GM23338 (cell line): ENCODE measurements at regions not wholly inside any gene's neighbourhood (a gene's known extent, or its start where the extent isn't known, plus 50 kb on each side); places are given as distances from the start of the nearest gene placed in this dataset.

Source experiments
- ATAC-seq: fragments of 200-7000 bp; cut with Tn5 transposase; 3 replicates; pipeline ENCODE4 v1.9.1; 2020
- DNase-seq: peaks from one replicate; pipeline ENCODE4 v3.0.0-alpha.2; 2015; ENCODE audit warnings: low spot score
- H2AFZ ChIP-seq: fragments of 200-600 bp; sonication (generic); 2 replicates; pipeline ENCODE4 v1.8.0; 2016; ENCODE audit warnings: antibody characterized with exemption, mild to moderate bottlenecking, moderate library complexity
- H3F3A ChIP-seq: fragments of 200-600 bp; sonication (generic); replicated peaks from 2 replicates; pipeline ENCODE4 v1.8.0; 2017; ENCODE audit warnings: antibody characterized with exemption, mixed run types, low read depth
- H3K27ac ChIP-seq: fragments of 200-600 bp; sonication (generic); 2 replicates; pipeline ENCODE4 v1.6.1; 2016; ENCODE audit warnings: low read depth
- H3K27me3 ChIP-seq: fragments of 200-600 bp; sonication (generic); 2 replicates; pipeline ENCODE4 v1.8.0; 2016; ENCODE audit warnings: mild to moderate bottlenecking, mixed run types, moderate library complexity; ENCODE audit not compliant: insufficient read depth
- H3K36me3 ChIP-seq: fragments of 200-600 bp; sonication (generic); 2 replicates; pipeline ENCODE4 v1.8.0; 2016; ENCODE audit warnings: mild to moderate bottlenecking; ENCODE audit not compliant: insufficient read depth
- H3K4me1 ChIP-seq: fragments of 200-600 bp; sonication (generic); 2 replicates; pipeline ENCODE4 v1.8.0; 2016; ENCODE audit warnings: mild to moderate bottlenecking, moderate library complexity; ENCODE audit not compliant: insufficient read depth
- H3K4me2 ChIP-seq: fragments of 200-600 bp; sonication (generic); 2 replicates; pipeline ENCODE4 v1.7.1; 2017; ENCODE audit warnings: mixed run types
- H3K4me3 ChIP-seq: fragments of 200-600 bp; sonication (generic); 2 replicates; pipeline ENCODE4 v1.6.1; 2016; ENCODE audit warnings: mixed run types
- H3K79me2 ChIP-seq: fragments of 200-600 bp; sonication (generic); replicated peaks from 2 replicates; pipeline ENCODE4 v1.8.0; 2017; ENCODE audit warnings: mild to moderate bottlenecking; ENCODE audit not compliant: insufficient read depth
- H3K9me2 ChIP-seq: fragments of 200-600 bp; sonication (generic); 2 replicates; pipeline ENCODE4 v1.8.0; 2017; ENCODE audit not compliant: insufficient read depth
- H4K20me1 ChIP-seq: fragments of 200-600 bp; sonication (generic); replicated peaks from 2 replicates; pipeline ENCODE4 v1.8.0; 2017; ENCODE audit warnings: mild to moderate bottlenecking; ENCODE audit not compliant: insufficient read depth
- H3K27ac Mint-ChIP-seq: 2 replicates; pipeline ENCODE4 v1.8.0; 2020; ENCODE audit warnings: inconsistent platforms, mild to moderate bottlenecking, moderate library complexity, mixed read lengths
- H3K27me3 Mint-ChIP-seq: 3 replicates; pipeline ENCODE4 v1.8.0; 2022; ENCODE audit warnings: low read depth, mild to moderate bottlenecking, moderate library complexity, mixed read lengths, inconsistent platforms; ENCODE audit not compliant: insufficient read depth, poor library complexity
- H3K36me3 Mint-ChIP-seq: 3 replicates; pipeline ENCODE4 v1.8.0; 2021; ENCODE audit warnings: low read depth, mild to moderate bottlenecking, inconsistent platforms, moderate library complexity, mixed read lengths
- H3K4me1 Mint-ChIP-seq: 3 replicates; pipeline ENCODE4 v1.8.0; 2020; ENCODE audit warnings: mild to moderate bottlenecking, inconsistent platforms, mixed read lengths
- H3K4me3 Mint-ChIP-seq: 3 replicates; pipeline ENCODE4 v1.8.0; 2021; ENCODE audit warnings: moderate library complexity, mild to moderate bottlenecking, inconsistent platforms, mixed read lengths
- H3K9me3 Mint-ChIP-seq: 3 replicates; pipeline ENCODE4 v1.8.0; 2020; ENCODE audit warnings: moderate library complexity, mild to moderate bottlenecking, inconsistent platforms, mixed read lengths
- CREB1 ChIP-seq: fragments of 250-450 bp; sonication (Bioruptor Pico); IDR thresholded peaks from 2 replicates; pipeline ENCODE4 v1.5.0; 2020; ENCODE audit warnings: low read depth, mild to moderate bottlenecking, moderate library complexity
- CTCF ChIP-seq, 2 experiments: fragments of 200-600 bp in 1 of 2; sonication (generic) in 1 of 2; conservative IDR thresholded peaks; 2 replicates each; pipeline versions ENCODE4 v1.5.1 to v1.6.1; 2016 to 2017; ENCODE audit warnings: antibody characterized with exemption in 2 of 2, low read depth in 2 of 2, mild to moderate bottlenecking in 2 of 2, moderate library complexity in 1 of 2
- ETS1 ChIP-seq: IDR thresholded peaks from 2 replicates; pipeline ENCODE4 v1.6.1; 2016; ENCODE audit warnings: antibody characterized with exemption
- EZH2 ChIP-seq: fragments of 200-600 bp; sonication (generic); IDR thresholded peaks from one replicate; pipeline ENCODE4 v1.8.0; 2017; ENCODE audit warnings: antibody characterized with exemption, mild to moderate bottlenecking, low read depth; ENCODE audit not compliant: unreplicated experiment
- EZH2phosphoT487 ChIP-seq: fragments of 200-600 bp; sonication (generic); IDR thresholded peaks from one replicate; pipeline ENCODE4 v1.8.1; 2018; ENCODE audit warnings: antibody characterized with exemption; ENCODE audit not compliant: unreplicated experiment
- JUNB ChIP-seq: IDR thresholded peaks from one replicate; pipeline ENCODE4 v1.6.1; 2016; ENCODE audit warnings: antibody characterized with exemption; ENCODE audit not compliant: unreplicated experiment
- NANOG ChIP-seq: IDR thresholded peaks from 2 replicates; pipeline ENCODE4 v1.6.1; 2016; ENCODE audit warnings: antibody characterized with exemption, borderline replicate concordance
- POLR2AphosphoS5 ChIP-seq: IDR thresholded peaks from 2 replicates; pipeline ENCODE4 v1.6.1; 2016; ENCODE audit warnings: antibody characterized with exemption, low read depth
- REST ChIP-seq: IDR thresholded peaks from one replicate; pipeline ENCODE4 v1.6.1; 2018; ENCODE audit warnings: antibody characterized with exemption; ENCODE audit not compliant: unreplicated experiment
- ZNF114 ChIP-seq: fragments of 250-450 bp; sonication (Bioruptor Pico); IDR thresholded peaks from 2 replicates; pipeline ENCODE4 v1.5.0; 2020; ENCODE audit warnings: mild to moderate bottlenecking, moderate library complexity
- ZNF331 ChIP-seq: fragments of 250-450 bp; sonication (Bioruptor Pico); IDR thresholded peaks from 2 replicates; pipeline ENCODE4 v1.5.0; 2020; ENCODE audit warnings: low read depth, mild to moderate bottlenecking, moderate library complexity

GRCh38 chr9:16134351-16134750 is 581.5 kb downstream of the CCDC171 start:
- H3K36me3 Mint-ChIP-seq = no peaks in the 10 kb centered on the region; the same call in 2 of the 3 replicates
- Histone ChIP-seq H3F3A (no peaks in the 10 kb centered on the region), H3K4me1 (no peaks in the 10 kb centered on the region), H3K4me2 (no peak overlapping the region), H3K9me2 (no peaks in the 10 kb centered on the region), H3K27ac (no peak overlapping the region), H3K79me2 (no peaks in the 10 kb centered on the region), H2AFZ (no peak overlapping the region; the same call in 1 of the 2 replicates), H4K20me1 (no peaks in the 10 kb centered on the region), H3K27me3 (no peaks in the 10 kb centered on the region), H3K36me3 (no peaks in the 10 kb centered on the region), H3K4me3 (no peak overlapping the region)
- peaks cover 7% of the 10 kb centered on the region for H3K27me3 Mint-ChIP-seq
- H3K9me3 Mint-ChIP-seq = peaks cover 6% of the 10 kb centered on the region; the same call in 2 of the 3 replicates
- H3K4me1 Mint-ChIP-seq = peaks cover 11% of the 10 kb centered on the region; the same call in 2 of the 3 replicates
- H3K4me3 Mint-ChIP-seq = no peak overlapping the region
- no peak overlapping the region for H3K27ac Mint-ChIP-seq
- TF ChIP-seq REST (no peak), EZH2 (no peak), ZNF114 (CRISPR knock-in tag) (no peak), NANOG (no peak), CTCF (conservative IDR thresholded peaks at IDR 0.05; ENCODE audit: low read depth in 2 of 2) (no peak), CREB1 (CRISPR knock-in tag) (no peak), POLR2AphosphoS5 (no peak), EZH2phosphoT487 (no peak), ETS1 (no peak)
- DNase-seq = no peak
- ATAC-seq = no peak

- Mint-ChIP-seq H3K4me3 (no peak overlapping the region), H3K27ac (no peak overlapping the region)
- no peaks in the 10 kb centered on the region for H3K4me1 ChIP-seq
Measured at GRCh38 chr9:16135968-16136367, 583.1 kb downstream of the CCDC171 start.

More at GRCh38 chr9:16135968-16136367, 583.1 kb downstream of the CCDC171 start:
- Histone ChIP-seq H3K27ac (no peak overlapping the region), H3K27me3 (no peaks in the 10 kb centered on the region), H3K4me3 (no peak overlapping the region), H3K36me3 (no peaks in the 10 kb centered on the region), H2AFZ (no peak overlapping the region), H3K79me2 (no peaks in the 10 kb centered on the region), H3K9me2 (no peaks in the 10 kb centered on the region), H3K4me2 (no peak overlapping the region), H3F3A (no peaks in the 10 kb centered on the region), H4K20me1 (no peaks in the 10 kb centered on the region)
- ATAC-seq (no peak), DNase-seq (no peak)
- TF ChIP-seq JUNB (no peak), ZNF114 (CRISPR knock-in tag) (no peak), ZNF331 (CRISPR knock-in tag) (no peak), CTCF (conservative IDR thresholded peaks at IDR 0.05; ENCODE audit: low read depth in 2 of 2) (no peak), POLR2AphosphoS5 (no peak), NANOG (no peak)
- Mint-ChIP-seq H3K36me3 (no peaks in the 10 kb centered on the region), H3K9me3 (peaks cover 2% of the 10 kb centered on the region; the same call in 1 of the 3 replicates), H3K27me3 (peaks cover 7% of the 10 kb centered on the region), H3K4me1 (peaks cover 11% of the 10 kb centered on the region; the same call in 2 of the 3 replicates)
